SHP77 treated with DMSO at 0.1 percent for 48 hours (cell line): ENCODE measurements at regions not wholly inside any gene's neighbourhood (a gene's known extent, or its start where the extent isn't known, plus 50 kb on each side); places are given as distances from the start of the nearest gene placed in this dataset.
A peak's percentile ranks its signal among the peaks of the same experiment; 100 is the strongest.

ENCODE experiments used
- DNase-seq: peaks from one replicate; lab custom pipeline; 2025; lab: John Stamatoyannopoulos, UW

GRCh38 chr7:38070718-38071117 lies 107.3 kb upstream of the STARD3NL start:
- peak; percentile 15 for DNase-seq

GRCh38 chr7:38086857-38087256 lies 91.2 kb upstream of the STARD3NL start:
- no peak for DNase-seq

GRCh38 chr7:38102507-38102906 lies 75.5 kb upstream of the STARD3NL start:
- DNase-seq, result no peak

GRCh38 chr7:38105874-38106483 lies 72.1 kb upstream of the STARD3NL start:
- peak; percentile 52 for DNase-seq

GRCh38 chr7:38107486-38107893 lies 70.6 kb upstream of the STARD3NL start:
- DNase-seq, result peak; percentile 57

GRCh38 chr7:38112075-38112474 lies 66.0 kb upstream of the STARD3NL start:
- no peak for DNase-seq

- no peak for DNase-seq
Observed at GRCh38 chr7:38120076-38120475, 58.0 kb upstream of the STARD3NL start.

- no peak for DNase-seq
Observed at GRCh38 chr7:38122501-38122900, 55.5 kb upstream of the STARD3NL start.

GRCh38 chr7:38123494-38123893 lies 54.6 kb upstream of the STARD3NL start:
- no peak for DNase-seq

GRCh38 chr7:38127216-38128207 lies 50.5 kb upstream of the STARD3NL start:
- no peak for DNase-seq
